HEK293 (cell line): ENCODE measurements at regions not wholly inside any gene's neighbourhood (a gene's known extent, or its start where the extent isn't known, plus 50 kb on each side); places are given as distances from the start of the nearest gene placed in this dataset.

Experiments
- TCF7L2 ChIP-seq: IDR thresholded peaks from 2 replicates; pipeline ENCODE4 v1.6.1; 2011; ENCODE audit warnings: low read depth, mild to moderate bottlenecking, inconsistent platforms, low read length, moderate library complexity, borderline replicate concordance
- TRIM28 ChIP-seq: IDR thresholded peaks from 2 replicates; pipeline ENCODE4 v1.6.1; 2011; ENCODE audit warnings: low read length, control low read depth, borderline replicate concordance
- ZNF214 ChIP-seq: fragments of 450-650 bp; formaldehyde crosslinking; IDR thresholded peaks from 2 replicates; pipeline ENCODE4 v1.5.1; 2017; ENCODE audit warnings: missing biosample characterization, mild to moderate bottlenecking, missing genetic modification characterization, borderline replicate concordance
- ZNF292 ChIP-seq: fragments of 450-650 bp; formaldehyde crosslinking; IDR thresholded peaks from 2 replicates; pipeline ENCODE4 v1.5.1; 2016; ENCODE audit warnings: low read depth, missing biosample characterization, missing genetic modification characterization, borderline replicate concordance
- ZNF311 ChIP-seq: fragments of 450-650 bp; formaldehyde crosslinking; IDR thresholded peaks from 2 replicates; pipeline ENCODE4 v1.5.1; 2017; ENCODE audit warnings: missing biosample characterization, missing genetic modification characterization, borderline replicate concordance
- ZNF416 ChIP-seq: fragments of 450-650 bp; formaldehyde crosslinking; IDR thresholded peaks from 2 replicates; pipeline ENCODE4 v1.5.1; 2016; ENCODE audit warnings: missing biosample characterization, missing genetic modification characterization
- ZNF707 ChIP-seq: fragments of 450-650 bp; formaldehyde crosslinking; IDR thresholded peaks from 2 replicates; pipeline ENCODE4 v1.5.1; 2016; ENCODE audit warnings: missing biosample characterization, missing genetic modification characterization
- ZNF747 ChIP-seq: fragments of 450-650 bp; formaldehyde crosslinking; IDR thresholded peaks from 2 replicates; pipeline ENCODE4 v1.5.1; 2016; ENCODE audit warnings: missing biosample characterization, missing genetic modification characterization
- ZSCAN23 ChIP-seq: fragments of 450-650 bp; formaldehyde crosslinking; IDR thresholded peaks from 2 replicates; pipeline ENCODE4 v1.5.1; 2016; ENCODE audit warnings: missing biosample characterization, missing genetic modification characterization
- TF ChIP-seq, protein P1 (sequence below): fragments of 450-650 bp; formaldehyde crosslinking; IDR thresholded peaks from 2 replicates; pipeline ENCODE4 v1.5.1; 2016; ENCODE audit warnings: missing biosample characterization, missing genetic modification characterization
- TF ChIP-seq, protein P2 (sequence below): fragments of 450-650 bp; formaldehyde crosslinking; IDR thresholded peaks from 2 replicates; pipeline ENCODE4 v1.5.1; 2017; ENCODE audit warnings: missing biosample characterization, missing genetic modification characterization
- TF ChIP-seq, protein P3 (sequence below): fragments of 450-650 bp; formaldehyde crosslinking; IDR thresholded peaks from 2 replicates; pipeline ENCODE4 v1.5.1; 2016; ENCODE audit warnings: missing biosample characterization, missing genetic modification characterization, low read depth
- TF ChIP-seq, protein P4 (sequence below): fragments of 450-650 bp; formaldehyde crosslinking; IDR thresholded peaks from 2 replicates; pipeline ENCODE4 v1.5.1; 2016; ENCODE audit warnings: missing biosample characterization, missing genetic modification characterization
- TF ChIP-seq, protein P5 (sequence below): fragments of 450-650 bp; formaldehyde crosslinking; IDR thresholded peaks from 2 replicates; pipeline ENCODE4 v1.5.1; 2016; ENCODE audit warnings: missing biosample characterization, missing genetic modification characterization

DNA sequence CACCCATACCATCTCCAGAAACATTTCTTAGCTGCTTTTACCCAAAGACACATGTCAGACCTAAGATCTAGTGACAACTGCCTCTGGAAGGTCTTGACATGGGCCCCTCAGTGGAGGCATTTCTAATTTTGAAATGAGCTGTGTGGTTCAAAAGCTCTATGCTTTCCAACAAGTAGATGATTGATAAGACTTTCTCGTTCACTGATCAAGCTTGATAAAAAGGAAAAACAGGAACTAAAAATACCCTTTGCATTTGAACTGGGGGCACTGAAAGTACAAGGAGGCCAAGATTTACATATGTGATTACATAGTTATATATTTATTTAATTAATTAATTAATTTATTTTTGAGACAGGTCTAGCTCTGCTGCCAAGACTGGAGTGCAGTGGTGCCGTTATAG, 61.3 kb upstream of the SCOC start:
- no peak for TF ChIP-seq TCF7L2
- TF ChIP-seq, protein P1, sequence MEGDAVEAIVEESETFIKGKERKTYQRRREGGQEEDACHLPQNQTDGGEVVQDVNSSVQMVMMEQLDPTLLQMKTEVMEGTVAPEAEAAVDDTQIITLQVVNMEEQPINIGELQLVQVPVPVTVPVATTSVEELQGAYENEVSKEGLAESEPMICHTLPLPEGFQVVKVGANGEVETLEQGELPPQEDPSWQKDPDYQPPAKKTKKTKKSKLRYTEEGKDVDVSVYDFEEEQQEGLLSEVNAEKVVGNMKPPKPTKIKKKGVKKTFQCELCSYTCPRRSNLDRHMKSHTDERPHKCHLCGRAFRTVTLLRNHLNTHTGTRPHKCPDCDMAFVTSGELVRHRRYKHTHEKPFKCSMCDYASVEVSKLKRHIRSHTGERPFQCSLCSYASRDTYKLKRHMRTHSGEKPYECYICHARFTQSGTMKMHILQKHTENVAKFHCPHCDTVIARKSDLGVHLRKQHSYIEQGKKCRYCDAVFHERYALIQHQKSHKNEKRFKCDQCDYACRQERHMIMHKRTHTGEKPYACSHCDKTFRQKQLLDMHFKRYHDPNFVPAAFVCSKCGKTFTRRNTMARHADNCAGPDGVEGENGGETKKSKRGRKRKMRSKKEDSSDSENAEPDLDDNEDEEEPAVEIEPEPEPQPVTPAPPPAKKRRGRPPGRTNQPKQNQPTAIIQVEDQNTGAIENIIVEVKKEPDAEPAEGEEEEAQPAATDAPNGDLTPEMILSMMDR (tag by site-specific recombination), result no peak
- TF ChIP-seq TRIM28, result no peak
- no peak for TF ChIP-seq ZNF416 (tag by site-specific recombination)
- TF ChIP-seq ZSCAN23 (tag by site-specific recombination), result no peak
- TF ChIP-seq ZNF214 (tag by site-specific recombination), result no peak
- TF ChIP-seq, protein P2, sequence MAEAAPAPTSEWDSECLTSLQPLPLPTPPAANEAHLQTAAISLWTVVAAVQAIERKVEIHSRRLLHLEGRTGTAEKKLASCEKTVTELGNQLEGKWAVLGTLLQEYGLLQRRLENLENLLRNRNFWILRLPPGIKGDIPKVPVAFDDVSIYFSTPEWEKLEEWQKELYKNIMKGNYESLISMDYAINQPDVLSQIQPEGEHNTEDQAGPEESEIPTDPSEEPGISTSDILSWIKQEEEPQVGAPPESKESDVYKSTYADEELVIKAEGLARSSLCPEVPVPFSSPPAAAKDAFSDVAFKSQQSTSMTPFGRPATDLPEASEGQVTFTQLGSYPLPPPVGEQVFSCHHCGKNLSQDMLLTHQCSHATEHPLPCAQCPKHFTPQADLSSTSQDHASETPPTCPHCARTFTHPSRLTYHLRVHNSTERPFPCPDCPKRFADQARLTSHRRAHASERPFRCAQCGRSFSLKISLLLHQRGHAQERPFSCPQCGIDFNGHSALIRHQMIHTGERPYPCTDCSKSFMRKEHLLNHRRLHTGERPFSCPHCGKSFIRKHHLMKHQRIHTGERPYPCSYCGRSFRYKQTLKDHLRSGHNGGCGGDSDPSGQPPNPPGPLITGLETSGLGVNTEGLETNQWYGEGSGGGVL (tag by site-specific recombination), result no peak
- no peak for TF ChIP-seq ZNF747 (tag by site-specific recombination)
- no peak for TF ChIP-seq ZNF707 (tag by site-specific recombination)
- no peak for TF ChIP-seq ZNF311 (tag by site-specific recombination)
- TF ChIP-seq, protein P3, sequence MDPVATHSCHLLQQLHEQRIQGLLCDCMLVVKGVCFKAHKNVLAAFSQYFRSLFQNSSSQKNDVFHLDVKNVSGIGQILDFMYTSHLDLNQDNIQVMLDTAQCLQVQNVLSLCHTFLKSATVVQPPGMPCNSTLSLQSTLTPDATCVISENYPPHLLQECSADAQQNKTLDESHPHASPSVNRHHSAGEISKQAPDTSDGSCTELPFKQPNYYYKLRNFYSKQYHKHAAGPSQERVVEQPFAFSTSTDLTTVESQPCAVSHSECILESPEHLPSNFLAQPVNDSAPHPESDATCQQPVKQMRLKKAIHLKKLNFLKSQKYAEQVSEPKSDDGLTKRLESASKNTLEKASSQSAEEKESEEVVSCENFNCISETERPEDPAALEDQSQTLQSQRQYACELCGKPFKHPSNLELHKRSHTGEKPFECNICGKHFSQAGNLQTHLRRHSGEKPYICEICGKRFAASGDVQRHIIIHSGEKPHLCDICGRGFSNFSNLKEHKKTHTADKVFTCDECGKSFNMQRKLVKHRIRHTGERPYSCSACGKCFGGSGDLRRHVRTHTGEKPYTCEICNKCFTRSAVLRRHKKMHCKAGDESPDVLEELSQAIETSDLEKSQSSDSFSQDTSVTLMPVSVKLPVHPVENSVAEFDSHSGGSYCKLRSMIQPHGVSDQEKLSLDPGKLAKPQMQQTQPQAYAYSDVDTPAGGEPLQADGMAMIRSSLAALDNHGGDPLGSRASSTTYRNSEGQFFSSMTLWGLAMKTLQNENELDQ (tag by site-specific recombination), result no peak
- TF ChIP-seq, protein P4, sequence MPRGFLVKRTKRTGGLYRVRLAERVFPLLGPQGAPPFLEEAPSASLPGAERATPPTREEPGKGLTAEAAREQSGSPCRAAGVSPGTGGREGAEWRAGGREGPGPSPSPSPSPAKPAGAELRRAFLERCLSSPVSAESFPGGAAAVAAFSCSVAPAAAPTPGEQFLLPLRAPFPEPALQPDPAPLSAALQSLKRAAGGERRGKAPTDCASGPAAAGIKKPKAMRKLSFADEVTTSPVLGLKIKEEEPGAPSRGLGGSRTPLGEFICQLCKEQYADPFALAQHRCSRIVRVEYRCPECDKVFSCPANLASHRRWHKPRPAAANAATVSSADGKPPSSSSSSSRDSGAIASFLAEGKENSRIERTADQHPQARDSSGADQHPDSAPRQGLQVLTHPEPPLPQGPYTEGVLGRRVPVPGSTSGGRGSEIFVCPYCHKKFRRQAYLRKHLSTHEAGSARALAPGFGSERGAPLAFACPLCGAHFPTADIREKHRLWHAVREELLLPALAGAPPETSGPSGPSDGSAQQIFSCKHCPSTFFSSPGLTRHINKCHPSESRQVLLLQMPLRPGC (tag by site-specific recombination), result no peak
- no peak for TF ChIP-seq ZNF292 (tag by site-specific recombination)
- TF ChIP-seq, protein P5, sequence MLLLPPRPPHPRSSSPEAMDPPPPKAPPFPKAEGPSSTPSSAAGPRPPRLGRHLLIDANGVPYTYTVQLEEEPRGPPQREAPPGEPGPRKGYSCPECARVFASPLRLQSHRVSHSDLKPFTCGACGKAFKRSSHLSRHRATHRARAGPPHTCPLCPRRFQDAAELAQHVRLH, result no peak
